Loucy (cell line): ENCODE measurements at regions not wholly inside any gene's neighbourhood (a gene's known extent, or its start where the extent isn't known, plus 50 kb on each side); places are given as distances from the start of the nearest gene placed in this dataset.

Source experiments
- H2AFZ ChIP-seq: fragments of 200-600 bp; sonication (generic); 2 replicates; pipeline ENCODE4 v1.6.0; 2016; ENCODE audit warnings: antibody characterized with exemption, mild to moderate bottlenecking, low read length, moderate library complexity
- H3F3A ChIP-seq: fragments of 200-600 bp; 2 replicates; pipeline ENCODE4 v1.6.0; 2016; ENCODE audit warnings: antibody characterized with exemption, low read depth, mild to moderate bottlenecking
- H3K27me3 ChIP-seq: fragments of 200-600 bp; sonication (generic); 2 replicates; pipeline ENCODE4 v1.6.1; 2014; ENCODE audit warnings: low read length, mild to moderate bottlenecking; ENCODE audit not compliant: insufficient read depth, poor library complexity, severe bottlenecking
- H3K36me3 ChIP-seq: fragments of 200-600 bp; sonication (generic); 2 replicates; pipeline ENCODE4 v1.6.1; 2016; ENCODE audit warnings: low read length; ENCODE audit not compliant: insufficient read depth
- H3K4me1 ChIP-seq: fragments of 200-600 bp; sonication (generic); 2 replicates; pipeline ENCODE4 v1.5.1; 2014; ENCODE audit warnings: low read length, mild to moderate bottlenecking; ENCODE audit not compliant: insufficient read depth, poor library complexity, severe bottlenecking
- H3K4me2 ChIP-seq: fragments of 200-600 bp; sonication (generic); 2 replicates; pipeline ENCODE4 v1.6.0; 2014; ENCODE audit warnings: antibody characterized with exemption, low read length, low read depth, mild to moderate bottlenecking; ENCODE audit not compliant: poor library complexity, severe bottlenecking
- H3K4me3 ChIP-seq: fragments of 200-600 bp; sonication (generic); 2 replicates; pipeline ENCODE4 v1.5.1; 2014; ENCODE audit warnings: low read length, mild to moderate bottlenecking, mixed read lengths; ENCODE audit not compliant: poor library complexity, severe bottlenecking
- H3K79me2 ChIP-seq: fragments of 200-600 bp; sonication (generic); 2 replicates; pipeline ENCODE4 v1.6.1; 2014; ENCODE audit warnings: low read length; ENCODE audit not compliant: insufficient read depth
- H3K9ac ChIP-seq: fragments of 200-600 bp; sonication (generic); 2 replicates; pipeline ENCODE4 v1.6.0; 2014; ENCODE audit warnings: mild to moderate bottlenecking, low read depth, low read length, moderate library complexity; ENCODE audit not compliant: poor library complexity, severe bottlenecking
- H3K9me2 ChIP-seq: fragments of 200-600 bp; sonication (generic); replicated peaks from 2 replicates; pipeline ENCODE4 v1.6.1; 2016; ENCODE audit warnings: low read depth, low read length, mixed read lengths
- H3K9me3 ChIP-seq: fragments of 200-600 bp; sonication (generic); 2 replicates; pipeline ENCODE4 v1.6.1; 2014; ENCODE audit warnings: mild to moderate bottlenecking, antibody characterized with exemption, low read length, low read depth; ENCODE audit not compliant: insufficient read depth
- H4K20me1 ChIP-seq: fragments of 200-600 bp; sonication (generic); 2 replicates; pipeline ENCODE4 v1.6.0; 2014; ENCODE audit warnings: antibody characterized with exemption, low read length, mild to moderate bottlenecking; ENCODE audit not compliant: insufficient read depth, poor library complexity, severe bottlenecking
- EZH2phosphoT487 ChIP-seq: fragments of 200-600 bp; IDR thresholded peaks from 2 replicates; pipeline ENCODE4 v1.6.1; 2018; ENCODE audit warnings: antibody characterized with exemption, mild to moderate bottlenecking, moderate library complexity, borderline replicate concordance
- TF ChIP-seq, protein P1 (sequence below): fragments of 200-600 bp; sonication (generic); conservative IDR thresholded peaks from 2 replicates; pipeline ENCODE4 v1.5.1; 2014; ENCODE audit warnings: mild to moderate bottlenecking, antibody characterized with exemption, low read length

DNA sequence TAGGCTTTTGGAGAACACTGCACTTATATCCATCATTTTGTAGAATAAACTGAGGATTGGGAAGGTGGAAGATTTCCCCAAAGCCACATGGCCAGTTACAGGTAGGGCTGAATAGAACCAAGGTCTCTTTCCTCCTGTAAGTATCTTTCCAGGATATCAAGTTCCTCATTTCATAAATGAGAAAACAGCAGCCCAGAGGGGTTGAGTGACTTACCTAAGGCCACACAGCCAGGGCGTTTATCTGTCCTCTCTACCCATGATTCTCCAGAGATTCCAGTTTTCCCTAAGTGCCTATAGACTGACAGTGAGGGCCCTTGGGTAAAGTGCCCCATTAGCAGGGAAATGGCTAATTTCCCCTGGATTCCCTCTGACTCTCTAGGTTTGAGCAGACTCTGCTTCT lies 132.3 kb upstream of the SKOR2 start:
- no peaks in the 10 kb centered on the region for H3F3A ChIP-seq
- H3K27me3 ChIP-seq: no peaks in the 10 kb centered on the region
- no peaks in the 10 kb centered on the region for H4K20me1 ChIP-seq
- H3K9me3 ChIP-seq: no peaks in the 10 kb centered on the region; the same call in 1 of the 2 replicates
- no peaks in the 10 kb centered on the region for H3K4me1 ChIP-seq
- H3K79me2 ChIP-seq: no peaks in the 10 kb centered on the region
- H3K4me2 ChIP-seq: no peak overlapping the region
- TF ChIP-seq, protein P1, sequence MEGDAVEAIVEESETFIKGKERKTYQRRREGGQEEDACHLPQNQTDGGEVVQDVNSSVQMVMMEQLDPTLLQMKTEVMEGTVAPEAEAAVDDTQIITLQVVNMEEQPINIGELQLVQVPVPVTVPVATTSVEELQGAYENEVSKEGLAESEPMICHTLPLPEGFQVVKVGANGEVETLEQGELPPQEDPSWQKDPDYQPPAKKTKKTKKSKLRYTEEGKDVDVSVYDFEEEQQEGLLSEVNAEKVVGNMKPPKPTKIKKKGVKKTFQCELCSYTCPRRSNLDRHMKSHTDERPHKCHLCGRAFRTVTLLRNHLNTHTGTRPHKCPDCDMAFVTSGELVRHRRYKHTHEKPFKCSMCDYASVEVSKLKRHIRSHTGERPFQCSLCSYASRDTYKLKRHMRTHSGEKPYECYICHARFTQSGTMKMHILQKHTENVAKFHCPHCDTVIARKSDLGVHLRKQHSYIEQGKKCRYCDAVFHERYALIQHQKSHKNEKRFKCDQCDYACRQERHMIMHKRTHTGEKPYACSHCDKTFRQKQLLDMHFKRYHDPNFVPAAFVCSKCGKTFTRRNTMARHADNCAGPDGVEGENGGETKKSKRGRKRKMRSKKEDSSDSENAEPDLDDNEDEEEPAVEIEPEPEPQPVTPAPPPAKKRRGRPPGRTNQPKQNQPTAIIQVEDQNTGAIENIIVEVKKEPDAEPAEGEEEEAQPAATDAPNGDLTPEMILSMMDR: no peak
- no peaks in the 10 kb centered on the region for H3K9me2 ChIP-seq
- no peak overlapping the region for H3K9ac ChIP-seq
- no peaks in the 10 kb centered on the region for H3K36me3 ChIP-seq
- no peak overlapping the region for H3K4me3 ChIP-seq
- no peak overlapping the region for H2AFZ ChIP-seq

DNA sequence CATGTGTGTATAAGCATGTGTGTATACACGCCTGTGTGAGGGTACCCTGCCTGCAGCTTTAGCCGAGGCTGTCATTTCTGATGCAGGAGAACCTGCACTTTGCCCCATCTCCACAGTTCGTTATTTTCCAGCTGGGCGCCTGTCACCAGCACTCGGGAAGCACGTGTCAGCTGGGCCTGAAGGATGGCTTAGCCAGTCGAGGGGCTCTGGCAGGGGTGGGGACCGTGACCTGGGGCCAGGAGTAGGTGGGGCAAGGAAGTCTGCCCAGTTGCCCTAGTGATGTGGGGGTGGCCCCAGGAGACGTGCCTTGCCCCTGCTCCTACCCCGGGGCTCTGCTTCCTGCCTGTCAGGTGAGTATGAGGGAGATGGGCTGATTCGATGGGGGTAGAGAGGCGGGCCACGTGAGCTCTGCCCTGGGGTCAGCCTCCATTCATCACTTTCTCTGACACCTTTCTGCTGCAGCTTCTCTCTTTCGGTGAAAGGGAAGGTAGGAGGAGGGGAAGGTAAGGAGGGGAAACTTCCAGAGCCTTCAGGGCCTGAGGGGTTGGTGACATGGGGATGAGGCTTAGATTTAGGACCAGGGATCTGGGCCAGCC lies 130.6 kb upstream of the SKOR2 start:
- H2AFZ ChIP-seq: no peak overlapping the region
- H3K9ac ChIP-seq: no peak overlapping the region
- H4K20me1 ChIP-seq: no peaks in the 10 kb centered on the region
- no peak overlapping the region for H3K4me3 ChIP-seq
- H3K4me2 ChIP-seq: no peak overlapping the region
- no peaks in the 10 kb centered on the region for H3K4me1 ChIP-seq
- no peaks in the 10 kb centered on the region for H3K9me2 ChIP-seq
- H3K79me2 ChIP-seq: no peaks in the 10 kb centered on the region
- no peaks in the 10 kb centered on the region for H3K27me3 ChIP-seq
- H3K36me3 ChIP-seq: no peaks in the 10 kb centered on the region
- no peak for TF ChIP-seq EZH2phosphoT487
- TF ChIP-seq, protein P1: no peak
- no peaks in the 10 kb centered on the region; the same call in 1 of the 2 replicates for H3K9me3 ChIP-seq
- no peaks in the 10 kb centered on the region for H3F3A ChIP-seq

DNA sequence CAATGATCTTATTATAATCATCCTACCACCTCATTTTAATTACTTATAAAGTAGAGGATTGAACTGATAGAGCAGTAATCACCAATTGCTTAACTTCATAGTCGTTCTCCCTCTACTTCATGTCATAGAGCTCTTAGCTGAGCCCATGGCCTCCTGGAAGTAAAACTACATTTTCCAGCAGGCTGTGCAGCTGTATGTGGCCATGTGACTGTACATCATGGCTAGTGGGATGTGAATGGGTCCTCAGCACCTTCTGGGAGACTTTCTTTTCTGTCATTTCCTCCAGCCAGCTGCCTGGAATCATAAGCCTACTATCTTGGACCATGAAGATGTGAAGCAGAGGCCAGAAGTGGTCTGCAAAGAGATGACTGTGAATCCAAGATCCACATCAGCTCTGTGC lies 128.7 kb upstream of the SKOR2 start:
- no peaks in the 10 kb centered on the region for H3K79me2 ChIP-seq
- H3K9ac ChIP-seq: no peak overlapping the region
- no peaks in the 10 kb centered on the region for H3K9me3 ChIP-seq
- TF ChIP-seq, protein P1: no peak
- TF ChIP-seq EZH2phosphoT487: no peak
- H3K9me2 ChIP-seq: no peaks in the 10 kb centered on the region; the same call in 1 of the 2 replicates
- no peaks in the 10 kb centered on the region for H3K27me3 ChIP-seq
- H2AFZ ChIP-seq: no peak overlapping the region
- no peaks in the 10 kb centered on the region for H3F3A ChIP-seq
- H3K36me3 ChIP-seq: no peaks in the 10 kb centered on the region
- H3K4me2 ChIP-seq: no peak overlapping the region
- H3K4me3 ChIP-seq: no peak overlapping the region
- H3K4me1 ChIP-seq: no peaks in the 10 kb centered on the region
- no peaks in the 10 kb centered on the region for H4K20me1 ChIP-seq
